Ramos (cell line): ENCODE measurements at regions not wholly inside any gene's neighbourhood (a gene's known extent, or its start where the extent isn't known, plus 50 kb on each side); places are given as distances from the start of the nearest gene placed in this dataset.
"Not testable (repeated sequence)": the region's sequence is repeated elsewhere in the genome, so short reads cannot be mapped to it uniquely, and the experiment has no call there.

Experiments
- in situ Hi-C: fragments of 300-500 bp; cut with MboI; formaldehyde crosslinking; loops from one replicate; pipeline ENCODE4 v1.14.3; 2022; ENCODE audit warnings: low sequenced_read_pairs; ENCODE audit not compliant: unreplicated experiment

DNA sequence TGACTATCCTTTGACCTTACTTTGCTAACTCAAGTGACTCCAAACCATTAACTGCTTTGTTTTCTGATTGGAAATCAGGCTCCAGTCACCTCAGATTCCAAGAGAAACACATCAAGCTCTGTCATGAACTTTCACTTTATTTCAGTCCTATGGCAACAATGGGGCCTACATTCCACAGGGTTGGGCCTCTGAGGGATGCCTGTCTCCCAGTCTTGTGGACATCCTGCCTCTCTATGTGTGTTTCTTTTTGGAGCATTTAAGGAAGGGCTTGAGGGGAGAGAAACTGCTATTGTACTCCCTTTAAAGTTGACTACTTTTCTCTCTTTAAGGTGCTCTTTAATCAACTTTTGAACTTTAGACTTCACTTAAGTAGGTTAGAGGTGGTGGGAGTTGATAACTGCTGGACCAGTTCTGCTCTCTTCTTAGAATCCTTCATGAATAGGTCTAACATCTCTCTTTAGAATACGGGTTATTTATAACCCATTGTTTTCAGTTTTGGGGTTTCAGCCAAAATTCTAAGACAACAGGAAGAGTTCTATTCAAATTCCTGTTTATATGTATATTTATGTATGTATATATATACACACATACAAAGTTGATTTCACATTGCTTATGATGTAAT, 274.3 kb upstream of the NR3C2 start:
- in situ Hi-C loops: no loop called here

DNA sequence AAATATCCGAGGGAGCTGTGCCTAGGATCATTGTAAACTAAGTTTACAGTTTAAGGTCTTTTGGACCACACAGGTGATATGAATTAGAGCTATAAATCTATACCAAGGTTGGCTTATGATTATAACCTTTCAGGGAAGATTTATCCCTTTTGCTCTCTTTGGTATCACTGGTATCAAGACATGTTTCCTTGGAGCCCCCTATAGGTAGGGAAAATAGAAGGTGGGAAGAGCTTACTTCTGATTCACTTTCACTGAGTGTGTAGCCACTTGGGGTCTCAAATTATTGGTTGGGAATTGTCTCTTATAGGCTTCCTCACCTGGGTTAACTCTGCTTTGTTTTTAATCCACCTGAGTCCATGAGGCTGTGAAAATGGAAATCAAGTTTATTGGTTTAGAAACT, 262.1 kb upstream of the NR3C2 start:
- in situ Hi-C loops: no loop called here

DNA sequence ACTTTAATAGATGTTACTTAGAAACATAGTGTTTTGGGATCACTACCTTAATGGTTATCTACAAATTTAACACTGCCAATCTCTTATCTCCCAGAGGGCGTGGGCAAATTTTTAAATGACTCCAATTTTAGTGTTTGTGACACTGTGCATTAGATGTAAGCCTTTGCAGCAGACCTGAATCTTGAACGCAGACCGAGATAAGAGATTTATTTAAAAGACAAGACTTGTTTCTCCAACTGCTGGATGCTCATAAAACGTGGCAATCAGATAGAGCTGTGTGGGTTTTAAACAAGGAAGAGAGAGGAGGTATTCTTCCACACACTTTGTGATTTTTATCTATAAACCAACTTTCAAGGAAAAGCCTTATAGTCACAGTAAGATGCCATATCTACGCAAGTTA, 252.5 kb upstream of the NR3C2 start:
- in situ Hi-C loops: no loop called here

DNA sequence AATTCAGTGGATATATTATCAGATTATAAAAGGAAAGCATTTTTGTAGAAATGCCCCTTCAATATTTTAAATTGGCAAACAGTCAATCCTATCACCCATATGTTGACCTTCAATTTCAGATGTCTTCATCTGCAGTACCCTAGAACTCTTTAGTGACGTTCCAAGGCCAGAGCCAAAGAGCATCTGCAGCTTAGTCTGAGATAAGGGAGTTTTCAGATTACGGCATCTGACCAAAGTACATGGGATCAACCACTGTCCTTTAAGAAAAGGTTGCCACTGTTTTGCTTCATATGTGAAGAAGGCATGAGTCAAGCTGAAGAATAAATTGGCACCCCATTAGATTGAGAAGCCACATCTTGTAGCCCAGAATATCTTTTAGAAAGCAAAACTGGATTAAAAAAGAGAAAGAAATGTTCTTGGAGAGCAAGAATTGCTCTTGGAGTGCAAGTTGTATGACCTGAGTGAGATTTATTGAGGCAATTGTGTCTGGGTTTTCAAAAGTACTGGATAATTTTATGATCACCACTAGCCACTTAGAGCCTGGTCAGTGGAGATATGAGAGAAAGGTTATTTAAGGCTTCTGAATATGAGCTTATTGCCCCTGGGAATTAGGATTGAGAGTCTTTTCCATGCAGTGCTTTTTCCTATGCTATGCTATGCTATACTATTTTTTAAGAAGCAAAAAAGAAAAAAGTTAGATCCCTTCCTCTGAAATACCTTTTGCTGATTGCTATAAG, 251.9 kb upstream of the NR3C2 start:
- in situ Hi-C loops: no loop called here

DNA sequence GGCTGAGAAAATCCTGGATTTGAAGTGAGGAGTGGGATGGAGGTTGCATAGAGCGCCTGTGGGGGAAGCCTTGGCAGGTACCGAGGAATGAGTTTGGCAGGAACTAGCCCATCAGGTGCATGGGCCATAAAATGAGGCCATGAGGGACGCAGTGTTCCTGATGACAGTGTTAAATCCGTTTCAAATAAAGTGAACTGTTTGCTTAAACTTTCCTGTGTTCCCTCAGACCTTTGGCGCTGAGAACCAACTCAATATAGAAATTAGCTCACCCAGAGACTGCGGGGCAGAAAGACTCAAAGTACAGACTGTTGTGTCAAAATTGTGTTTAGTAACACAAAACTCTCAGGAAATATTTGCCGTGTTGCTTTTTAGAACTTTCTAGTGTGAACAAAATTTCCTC, 250.0 kb upstream of the NR3C2 start:
- in situ Hi-C loops: no loop called here

DNA sequence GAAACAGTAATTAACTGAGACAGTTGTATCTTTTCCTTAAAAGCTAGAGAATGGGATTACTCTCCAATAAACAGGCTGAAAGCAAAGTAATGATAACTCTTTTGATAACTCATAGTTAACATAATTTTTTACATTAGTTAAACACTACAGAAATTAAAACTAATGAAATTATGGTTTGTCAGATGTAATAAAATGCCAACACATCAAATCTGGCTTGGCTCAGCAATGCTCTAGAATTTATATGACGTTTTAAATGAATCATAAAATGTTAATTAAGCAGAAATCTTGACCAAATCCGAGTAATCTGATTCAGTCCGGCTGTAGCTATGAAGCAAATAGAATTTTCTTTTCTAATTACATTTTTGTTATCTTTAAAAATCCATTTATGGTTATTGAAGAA, 244.2 kb upstream of the NR3C2 start:
- in situ Hi-C loops: no loop called here

DNA sequence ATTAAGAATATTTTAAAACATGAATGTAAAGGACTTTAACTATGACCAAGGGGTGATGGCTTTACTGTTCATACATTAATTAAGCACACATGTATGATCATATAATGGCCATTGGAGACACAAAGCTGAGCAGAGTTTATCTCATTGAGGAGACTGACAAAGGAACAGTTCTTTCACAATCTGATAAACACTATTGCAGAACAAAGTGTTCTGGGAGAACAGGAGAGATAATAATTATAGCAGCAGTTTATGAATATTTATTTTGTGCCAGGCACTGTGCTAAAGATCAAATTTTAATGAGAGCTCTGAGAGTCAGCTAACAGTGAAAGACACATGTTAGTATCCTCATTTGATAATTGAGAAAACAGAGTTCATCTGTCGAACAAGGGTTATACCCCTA, 242.4 kb upstream of the NR3C2 start:
- in situ Hi-C loops: no loop called here

DNA sequence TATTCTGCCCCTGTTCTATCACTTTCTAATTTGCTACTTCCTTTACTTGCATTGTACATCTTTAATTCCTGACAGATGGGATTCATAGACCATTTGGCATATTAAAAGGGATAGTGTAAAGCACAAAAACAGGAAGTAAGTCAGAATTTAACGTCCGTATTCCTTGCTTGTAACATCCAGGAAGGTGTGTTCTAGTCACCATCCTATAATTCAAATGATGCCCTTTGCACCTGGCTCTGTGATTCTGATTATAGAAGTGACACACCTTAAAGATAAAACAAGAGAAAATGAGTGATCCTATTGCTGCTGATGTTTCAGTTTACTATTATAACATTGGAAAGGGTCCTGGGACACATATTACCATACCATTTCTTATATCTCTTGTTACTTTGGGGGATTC, 238.7 kb upstream of the NR3C2 start:
- in situ Hi-C loops: no loop called here

DNA sequence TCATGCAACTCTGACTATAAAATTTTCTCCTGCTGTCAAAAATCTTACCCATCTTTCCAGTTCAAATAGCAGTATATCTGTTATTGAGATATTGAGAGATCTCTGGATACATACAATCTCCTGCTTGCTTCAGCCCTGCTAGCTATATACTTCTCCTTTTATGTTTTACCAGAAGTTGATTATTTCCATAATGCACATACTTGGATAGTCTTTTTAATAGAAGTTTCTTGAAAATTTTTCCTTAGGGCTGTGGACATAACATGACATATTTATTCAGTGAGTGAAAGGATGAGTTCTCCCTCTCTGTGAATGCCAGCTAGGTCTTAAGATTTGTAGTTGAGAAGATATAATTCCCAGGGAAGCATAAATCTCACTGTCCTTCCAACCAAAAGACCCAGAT, 234.1 kb upstream of the NR3C2 start:
- in situ Hi-C loops: no loop called here

DNA sequence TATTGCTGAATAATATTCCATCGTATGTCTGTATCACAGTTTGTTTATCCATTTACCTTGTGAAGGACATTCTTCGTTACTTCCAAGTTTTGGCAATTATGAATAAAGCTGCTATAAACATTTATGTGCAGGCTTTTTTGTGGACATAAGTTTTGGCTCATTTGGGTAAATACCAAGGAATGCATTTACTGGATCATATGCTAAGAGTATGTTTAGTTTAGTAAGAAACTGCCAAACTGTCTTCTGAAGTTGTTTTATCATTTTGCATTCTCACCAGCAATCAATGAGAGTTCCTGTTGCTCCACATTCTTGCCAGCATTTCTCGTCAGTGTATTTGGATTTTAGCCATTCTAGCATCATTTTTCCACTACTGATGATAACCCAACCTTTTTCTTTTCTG, 232.7 kb upstream of the NR3C2 start:
- in situ Hi-C loops: no loop called here

DNA sequence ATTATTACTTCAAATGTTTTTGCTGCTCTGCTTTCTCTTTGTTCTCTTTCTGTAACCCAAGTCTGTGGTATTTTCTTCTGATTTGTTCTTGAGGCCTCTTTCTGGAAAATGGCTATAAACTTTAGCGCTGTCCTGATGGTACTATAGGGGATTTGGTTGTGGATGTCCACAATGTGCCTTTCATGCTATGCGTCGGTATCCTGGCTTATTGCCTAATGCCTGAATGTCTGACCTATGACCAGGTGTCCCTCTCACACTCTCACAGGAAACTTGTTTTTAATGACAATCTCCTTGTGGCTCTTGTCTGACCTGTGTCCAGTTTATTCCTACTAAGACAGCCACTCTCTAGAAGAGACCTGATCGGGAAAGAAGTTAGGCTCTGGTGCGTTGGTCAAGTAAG, 222.4 kb upstream of the NR3C2 start:
- in situ Hi-C loops: no loop called here

DNA sequence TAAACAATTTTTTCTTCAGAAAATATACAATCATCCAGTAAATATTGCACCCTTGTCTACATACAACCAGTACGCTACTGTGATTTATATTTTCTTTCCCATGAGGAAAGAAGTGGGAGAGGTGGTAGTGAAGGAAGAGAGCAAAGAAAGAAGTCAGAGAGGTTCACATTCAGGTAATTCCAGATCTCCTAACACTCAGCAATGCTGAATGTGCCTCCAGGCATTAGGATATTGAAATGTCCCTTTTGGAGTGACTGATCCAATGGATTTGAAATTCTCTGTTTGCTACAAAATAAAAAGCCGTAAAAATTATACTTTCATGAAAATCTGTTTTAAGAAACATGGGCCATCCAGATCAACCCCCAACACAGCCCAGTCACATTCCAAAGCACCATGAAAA, 211.9 kb upstream of the NR3C2 start:
- in situ Hi-C loops: no loop called here

DNA sequence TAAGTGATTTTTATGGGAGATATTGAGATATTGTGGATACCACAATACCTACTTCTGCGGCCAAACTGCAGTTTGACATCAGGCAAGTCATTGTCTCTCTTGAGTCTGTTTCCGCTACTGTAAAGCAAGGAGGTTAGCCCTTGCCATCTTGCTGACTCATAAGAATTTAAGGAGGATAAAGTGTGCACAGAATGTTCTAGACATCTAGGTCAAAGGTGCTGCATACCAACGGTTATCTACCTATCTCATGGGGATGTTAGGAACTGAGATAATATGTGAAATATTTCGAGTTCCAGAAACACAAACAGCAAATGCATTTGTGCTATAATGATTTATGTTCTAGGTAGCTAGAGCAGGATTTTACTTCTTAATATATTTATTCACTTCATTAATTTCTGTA, 211.5 kb upstream of the NR3C2 start:
- in situ Hi-C loops: no loop called here

DNA sequence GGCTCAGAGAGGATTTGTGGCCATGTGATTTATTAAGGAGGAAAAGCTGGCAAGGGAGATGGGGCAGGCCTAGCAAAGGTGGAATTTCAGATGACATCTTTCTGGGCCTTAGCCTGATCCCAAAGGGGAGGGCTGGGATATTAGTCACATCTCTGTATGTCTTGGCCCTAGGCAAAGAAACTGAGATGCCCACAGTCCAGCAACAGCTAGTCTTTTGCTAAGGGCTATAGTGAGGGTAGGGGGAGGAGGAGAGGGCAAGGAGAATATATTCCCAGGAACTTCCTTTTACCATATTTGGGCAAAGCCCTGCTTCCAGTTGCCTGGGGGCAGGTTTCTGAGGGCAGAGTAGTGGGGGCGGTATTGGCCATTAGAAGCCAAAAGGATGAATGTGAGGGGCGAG, 209.8 kb upstream of the NR3C2 start:
- in situ Hi-C loops: no loop called here

DNA sequence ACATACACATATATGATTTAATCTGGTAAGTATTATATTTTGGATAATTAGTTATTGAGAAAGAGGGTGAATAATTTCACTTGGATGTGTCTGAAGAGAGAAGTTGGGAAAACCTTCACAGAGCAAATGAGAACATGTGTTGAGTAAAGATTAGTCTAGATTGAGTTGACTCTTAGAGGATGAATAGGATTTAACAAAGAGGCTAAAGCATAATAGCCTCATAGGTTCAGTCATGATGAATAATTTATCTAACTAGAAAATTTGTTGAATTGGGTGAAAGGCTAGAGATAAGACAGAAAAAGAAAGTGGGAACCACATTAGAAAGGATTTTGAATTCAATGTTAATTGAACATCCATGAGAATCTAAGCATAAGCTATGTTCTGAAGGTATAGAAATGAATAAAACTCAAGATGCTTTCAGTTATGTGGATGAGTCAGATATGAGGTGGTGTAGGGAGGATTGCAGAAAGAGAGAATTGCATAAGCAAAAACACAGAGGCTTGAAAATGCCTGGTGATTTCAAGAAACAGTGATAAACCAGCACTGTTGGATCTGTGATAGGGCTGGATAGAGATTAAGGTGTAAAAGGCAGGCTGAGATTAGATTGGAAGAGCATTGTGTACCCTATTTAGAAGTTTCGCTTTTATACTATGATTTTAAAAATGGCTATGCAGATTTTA, 207.6 kb upstream of the NR3C2 start:
- in situ Hi-C loops: no loop called here

DNA sequence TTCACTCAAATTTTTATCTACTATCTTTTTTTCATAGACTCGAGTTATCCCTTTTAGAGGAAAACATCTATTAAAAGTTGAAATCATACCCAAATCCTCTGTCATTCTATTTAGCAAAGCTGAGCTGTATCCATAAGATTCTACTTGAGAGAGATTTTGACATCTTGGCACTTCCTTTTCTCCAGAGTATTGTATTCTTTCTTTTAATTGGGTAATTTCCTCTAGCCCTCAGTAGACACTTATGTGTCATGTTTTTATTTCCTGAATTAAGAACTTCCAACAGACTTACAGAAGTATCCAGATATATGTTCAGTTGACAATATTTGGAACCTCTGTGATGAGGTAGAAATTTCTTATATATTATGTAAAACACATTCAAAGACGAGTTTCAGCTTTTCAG, 201.6 kb upstream of the NR3C2 start:
- in situ Hi-C loops: no loop called here

DNA sequence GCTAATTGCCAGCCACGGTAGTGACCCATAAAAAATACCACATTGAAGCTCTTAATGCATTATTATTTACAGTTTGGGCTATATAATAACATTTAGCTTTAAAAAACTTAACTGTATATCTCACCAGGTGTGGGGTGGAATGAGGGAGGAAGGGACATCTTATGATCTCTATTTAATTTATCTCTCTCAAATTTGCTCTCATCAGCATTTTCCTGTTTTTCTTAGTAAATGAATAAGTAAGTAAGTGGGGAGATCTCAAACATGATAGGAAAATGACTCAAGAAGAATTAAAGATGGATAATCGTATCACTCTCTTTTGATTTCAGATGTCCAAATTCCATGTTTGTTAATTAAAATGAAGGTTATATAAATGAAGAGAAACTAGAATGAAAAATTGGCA, 200.7 kb upstream of the NR3C2 start:
- in situ Hi-C loops: no loop called here

DNA sequence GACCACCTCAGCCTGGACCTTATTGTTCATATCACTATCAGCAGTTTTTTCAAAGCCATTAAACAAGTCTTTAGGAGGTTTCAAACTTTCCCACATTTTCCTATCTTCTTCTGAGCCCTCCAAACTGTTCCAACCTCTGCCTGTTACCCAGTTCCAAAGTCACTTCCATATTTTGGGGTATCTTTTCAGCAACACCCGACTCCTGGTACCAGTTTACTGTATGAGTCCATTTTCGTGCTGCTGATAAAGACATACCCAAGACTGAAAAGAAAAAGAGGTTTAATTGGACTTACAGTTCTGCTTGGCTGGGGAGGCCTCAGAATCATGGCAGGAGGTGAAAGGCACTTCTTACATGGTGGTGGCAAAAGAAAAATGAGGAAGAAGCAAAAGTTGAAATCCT, 195.9 kb upstream of the NR3C2 start:
- in situ Hi-C loops: not testable (repeated sequence)

DNA sequence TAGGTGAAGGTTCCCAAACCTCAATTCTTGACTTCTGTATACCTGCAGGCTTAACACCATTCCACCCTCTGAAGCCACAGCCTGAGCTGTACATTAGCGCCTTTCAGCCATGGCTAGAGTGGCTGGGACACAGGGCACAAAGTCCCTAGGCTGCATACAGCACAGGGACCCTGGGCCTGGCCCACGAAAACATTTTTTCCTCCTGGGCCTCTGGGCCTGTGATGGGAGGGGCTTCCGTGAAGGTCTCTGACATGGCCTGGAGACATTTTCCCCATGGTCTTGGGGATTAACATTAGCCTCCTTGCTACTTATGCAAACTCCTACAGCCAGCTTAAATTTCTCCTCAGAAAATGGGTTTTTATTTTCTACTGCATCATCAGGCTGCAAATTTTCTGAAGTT, 195.2 kb upstream of the NR3C2 start:
- in situ Hi-C loops: not testable (repeated sequence)

DNA sequence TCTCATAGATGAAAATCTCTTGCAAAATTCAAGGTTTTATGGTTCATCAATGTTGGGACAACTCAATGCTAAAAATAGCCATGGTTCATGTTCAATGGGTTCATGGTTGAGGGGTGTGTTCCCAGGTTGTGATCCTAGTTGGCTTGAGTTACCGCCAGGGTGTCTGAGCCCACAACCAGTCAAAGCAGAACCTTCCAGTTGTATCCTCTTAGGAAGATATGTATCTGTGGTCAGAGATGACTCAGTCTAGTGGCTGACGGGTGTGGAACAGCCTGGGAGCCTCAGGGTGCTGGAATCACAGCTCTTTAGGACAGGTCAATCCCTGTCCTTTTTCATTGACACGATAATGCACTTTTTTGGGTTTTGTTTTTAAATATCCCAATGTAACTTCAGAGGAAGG, 192.3 kb upstream of the NR3C2 start:
- in situ Hi-C loops: no loop called here

DNA sequence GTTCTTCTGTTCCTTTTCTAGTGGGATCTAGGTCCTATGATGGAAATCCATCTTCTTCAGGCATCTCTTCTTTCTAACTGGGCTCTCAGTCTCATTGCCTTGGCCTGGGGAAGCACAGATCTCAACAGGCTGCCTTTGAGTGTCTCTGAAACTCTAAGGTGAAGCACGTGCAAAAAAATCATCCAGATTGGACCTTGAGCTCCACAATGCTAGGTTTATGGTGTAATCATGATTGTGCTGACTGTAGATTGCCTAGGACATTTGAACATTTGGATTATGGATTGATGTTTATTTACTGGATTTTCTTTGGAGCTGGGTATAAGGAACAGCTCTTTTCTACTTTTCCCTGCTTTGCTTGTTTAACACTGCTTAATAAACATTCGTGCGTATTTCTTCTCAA, 191.5 kb upstream of the NR3C2 start:
- in situ Hi-C loops: no loop called here

DNA sequence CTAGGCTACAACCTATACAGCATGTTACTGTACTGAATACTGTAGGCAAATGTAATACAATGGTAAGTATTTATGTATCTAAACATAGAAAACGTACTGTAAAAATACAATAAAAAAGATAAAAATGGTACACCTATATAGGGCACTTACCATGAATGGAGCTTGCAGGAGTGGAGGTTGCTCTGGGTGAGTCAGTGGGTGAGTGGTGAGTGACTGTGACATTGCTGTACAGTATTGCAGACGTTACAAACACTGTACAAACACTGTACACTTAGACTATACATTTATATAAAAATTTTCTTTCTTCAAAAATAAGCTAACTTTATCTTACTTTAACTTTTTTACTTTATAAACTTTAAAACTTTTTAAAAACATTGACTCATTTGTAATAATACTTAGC, 190.3 kb upstream of the NR3C2 start:
- in situ Hi-C loops: no loop called here
